ENCODE measurements at regions not wholly inside any gene's neighbourhood (a gene's known extent, or its start where the extent isn't known, plus 50 kb on each side); places are given as distances from the start of the nearest gene placed in this dataset.

GRCh38 chr6:18976966-18977365, 589.8 kb downstream of the RNF144B start:
- no peak for ATAC-seq (ENCODE audit: low FRiP score in 2 of 2)
- WGBS, 2 donors = 73 to 81% methylated on average over 1 of the region's 1 CpG
- no peak for TF ChIP-seq POLR2A (IDR thresholded peaks at IDR 0.05)
- no peak for TF ChIP-seq CTCF (IDR thresholded peaks at IDR 0.05)
- Histone ChIP-seq H3K27ac (no peak overlapping the region), H3K36me3 (no peaks in the 10 kb centered on the region), H3K27me3 (no peaks in the 10 kb centered on the region), H3K9me3 (no peaks in the 10 kb centered on the region), H3K4me3 (no peak overlapping the region), H3K4me1 (peaks cover 0 to 4% (median 0%) of the 10 kb centered on the region in 4 donors)
- DNase-seq = no peak

- no peak for DNase-seq
- H3K9me3 ChIP-seq = no peaks in the 10 kb centered on the region
- H3K4me1 ChIP-seq = peaks cover 0 to 4% (median 0%) of the 10 kb centered on the region in 4 donors
- no peak overlapping the region for H3K27ac ChIP-seq
- no peak overlapping the region for H3K4me3 ChIP-seq
- WGBS, 2 donors = 55 to 60% methylated on average over 3 of the region's 3 CpGs
- TF ChIP-seq POLR2A (IDR thresholded peaks at IDR 0.05) (no peak), EP300 (IDR thresholded peaks at IDR 0.05) (no peak), CTCF (IDR thresholded peaks at IDR 0.05) (no peak), POLR2AphosphoS5 (IDR thresholded peaks at IDR 0.05) (no peak)
- H3K36me3 ChIP-seq = no peaks in the 10 kb centered on the region
- ATAC-seq (ENCODE audit: low FRiP score in 2 of 2) = peak in 1 of 2 donors; percentile 72
- H3K27me3 ChIP-seq = no peaks in the 10 kb centered on the region
Measured at GRCh38 chr6:18978337-18979128, 591.4 kb downstream of the RNF144B start.

GRCh38 chr6:18985061-18985460, 597.9 kb downstream of the RNF144B start:
- H3K4me3 ChIP-seq = no peak overlapping the region
- DNase-seq = no peak
- peaks cover 0 to 1% (median under 1%) of the 10 kb centered on the region in 4 donors for H3K4me1 ChIP-seq
- no peaks in the 10 kb centered on the region for H3K9me3 ChIP-seq
- H3K27ac ChIP-seq = no peak overlapping the region
- 88 to 89% methylated on average over 8 of the region's 8 CpGs for WGBS, 2 donors
- TF ChIP-seq POLR2A (IDR thresholded peaks at IDR 0.05) (no peak), POLR2AphosphoS5 (IDR thresholded peaks at IDR 0.05) (no peak), EP300 (IDR thresholded peaks at IDR 0.05) (no peak), CTCF (IDR thresholded peaks at IDR 0.05) (no peak)
- H3K27me3 ChIP-seq = no peaks in the 10 kb centered on the region
- no peak for ATAC-seq (ENCODE audit: low FRiP score in 2 of 2)
- H3K36me3 ChIP-seq = no peaks in the 10 kb centered on the region

GRCh38 chr6:18985996-18986395, 598.8 kb downstream of the RNF144B start:
- TF ChIP-seq CTCF (IDR thresholded peaks at IDR 0.05) (no peak), POLR2AphosphoS5 (IDR thresholded peaks at IDR 0.05) (no peak), POLR2A (IDR thresholded peaks at IDR 0.05) (no peak), EP300 (IDR thresholded peaks at IDR 0.05) (no peak)
- 69 to 72% methylated on average over 2 of the region's 2 CpGs for WGBS, 2 donors
- no peaks in the 10 kb centered on the region for H3K36me3 ChIP-seq
- DNase-seq = no peak
- no peak overlapping the region for H3K27ac ChIP-seq
- no peak overlapping the region for H3K4me3 ChIP-seq
- ATAC-seq (ENCODE audit: low FRiP score in 2 of 2) = no peak
- peaks cover 0 to 6% (median 3%) of the 10 kb centered on the region in 4 donors for H3K4me1 ChIP-seq
- no peaks in the 10 kb centered on the region for H3K9me3 ChIP-seq
- no peaks in the 10 kb centered on the region for H3K27me3 ChIP-seq

GRCh38 chr6:18988636-18989035, 601.5 kb downstream of the RNF144B start:
- TF ChIP-seq POLR2AphosphoS5 (IDR thresholded peaks at IDR 0.05) = no peak
- Histone ChIP-seq H3K9me3 (no peaks in the 10 kb centered on the region), H3K36me3 (no peaks in the 10 kb centered on the region), H3K4me1 (peaks cover 0 to 6% (median 3%) of the 10 kb centered on the region in 4 donors), H3K27ac (no peak overlapping the region), H3K27me3 (no peaks in the 10 kb centered on the region), H3K4me3 (no peak overlapping the region)
- ATAC-seq (ENCODE audit: low FRiP score in 2 of 2) (no peak), DNase-seq (no peak)
- 83 to 85% methylated on average over 3 of the region's 3 CpGs for WGBS, 2 donors

Data from upper lobe of left lung (tissue), 6 donors.